ENCODE measurements at regions not wholly inside any gene's neighbourhood (a gene's known extent, or its start where the extent isn't known, plus 50 kb on each side); places are given as distances from the start of the nearest gene placed in this dataset.

- no peak for TF ChIP-seq CTCF (IDR thresholded peaks at IDR 0.05; ENCODE audit: insufficient read depth, low read depth, low read length)
- TF ChIP-seq EZH2 (IDR thresholded peaks at IDR 0.05; ENCODE audit: insufficient read depth, low read length) = no peak
Measured at GRCh38 chr2:217448860-217449259, 553.9 kb downstream of the TNS1 start.
